HEK293T (cell line): ENCODE measurements at regions not wholly inside any gene's neighbourhood (a gene's known extent, or its start where the extent isn't known, plus 50 kb on each side); places are given as distances from the start of the nearest gene placed in this dataset.

Experiments
- ARNT ChIP-seq: fragments of 450-650 bp; IDR thresholded peaks from 2 replicates; pipeline ENCODE4 v1.6.1; 2017; ENCODE audit warnings: mild to moderate bottlenecking
- BHLHE40 ChIP-seq: fragments of 450-650 bp; IDR thresholded peaks from 2 replicates; pipeline ENCODE4 v1.6.1; 2016; ENCODE audit warnings: mild to moderate bottlenecking, moderate library complexity, borderline replicate concordance
- ELF4 ChIP-seq: fragments of 450-650 bp; IDR thresholded peaks from 2 replicates; pipeline ENCODE4 v1.6.1; 2017; ENCODE audit warnings: antibody characterized with exemption
- FOXA1 ChIP-seq: fragments of 450-650 bp; IDR thresholded peaks from 2 replicates; pipeline ENCODE4 v1.6.1; 2016; ENCODE audit warnings: mild to moderate bottlenecking
- L3MBTL2 ChIP-seq: fragments of 450-650 bp; conservative IDR thresholded peaks from 2 replicates; pipeline ENCODE4 v1.6.1; 2016; ENCODE audit warnings: mild to moderate bottlenecking
- LEF1 ChIP-seq: fragments of 450-650 bp; IDR thresholded peaks from 2 replicates; pipeline ENCODE4 v1.6.1; 2017; ENCODE audit warnings: mild to moderate bottlenecking, borderline replicate concordance
- SP1 ChIP-seq: fragments of 450-650 bp; IDR thresholded peaks from 2 replicates; pipeline ENCODE4 v1.6.1; 2017
- ZNF384 ChIP-seq: fragments of 450-650 bp; IDR thresholded peaks from 2 replicates; pipeline ENCODE4 v1.6.1; 2016
- TF ChIP-seq, protein P1 (sequence below): fragments of 450-650 bp; IDR thresholded peaks from 2 replicates; pipeline ENCODE4 v1.6.1; 2016

DNA sequence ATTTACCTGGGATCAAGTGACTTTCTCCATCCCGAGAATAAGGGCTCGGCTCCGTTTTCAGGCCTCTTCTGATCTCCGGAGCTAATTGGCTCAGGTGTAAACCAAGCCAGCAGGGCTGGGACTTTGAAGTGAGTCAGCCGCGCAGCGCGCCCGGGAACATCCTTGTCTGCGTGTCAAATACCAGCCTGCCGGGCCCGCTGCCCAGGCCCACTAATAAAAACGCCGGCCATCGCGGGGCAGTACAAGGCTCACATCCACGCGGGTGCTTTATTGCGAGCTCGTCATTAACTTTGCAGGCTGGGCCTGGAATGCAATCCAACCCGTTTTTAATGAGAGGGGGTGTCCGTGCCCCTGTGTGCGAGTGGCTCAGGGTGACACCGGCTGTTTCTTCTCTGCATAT, 416.8 kb downstream of the IRX2 start:
- TF ChIP-seq, protein P1, sequence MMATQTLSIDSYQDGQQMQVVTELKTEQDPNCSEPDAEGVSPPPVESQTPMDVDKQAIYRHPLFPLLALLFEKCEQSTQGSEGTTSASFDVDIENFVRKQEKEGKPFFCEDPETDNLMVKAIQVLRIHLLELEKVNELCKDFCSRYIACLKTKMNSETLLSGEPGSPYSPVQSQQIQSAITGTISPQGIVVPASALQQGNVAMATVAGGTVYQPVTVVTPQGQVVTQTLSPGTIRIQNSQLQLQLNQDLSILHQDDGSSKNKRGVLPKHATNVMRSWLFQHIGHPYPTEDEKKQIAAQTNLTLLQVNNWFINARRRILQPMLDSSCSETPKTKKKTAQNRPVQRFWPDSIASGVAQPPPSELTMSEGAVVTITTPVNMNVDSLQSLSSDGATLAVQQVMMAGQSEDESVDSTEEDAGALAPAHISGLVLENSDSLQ: no peak
- TF ChIP-seq BHLHE40: no peak
- TF ChIP-seq ZNF384: no peak
- no peak for TF ChIP-seq SP1
- TF ChIP-seq ELF4: no peak
- TF ChIP-seq FOXA1: no peak
- TF ChIP-seq LEF1: no peak
- no peak for TF ChIP-seq ARNT
- no peak for TF ChIP-seq L3MBTL2
